Activated naive CD4-positive, alpha-beta T cell treated with anti-CD3 and anti-CD28 coated beads, Interleukin-2, amount 50 U/mL, for 24 hours (primary cell): ENCODE measurements at regions not wholly inside any gene's neighbourhood (a gene's known extent, or its start where the extent isn't known, plus 50 kb on each side); places are given as distances from the start of the nearest gene placed in this dataset.

Source experiments
- H3K27ac Mint-ChIP-seq: one replicate; pipeline ENCODE4 v1.8.0; 2021; ENCODE audit warnings: mild to moderate bottlenecking, mixed read lengths
- H3K27me3 Mint-ChIP-seq: one replicate; pipeline ENCODE4 v1.8.0; 2021; ENCODE audit warnings: mixed read lengths
- H3K36me3 Mint-ChIP-seq: one replicate; pipeline ENCODE4 v1.8.0; 2021; ENCODE audit warnings: mixed read lengths
- H3K4me1 Mint-ChIP-seq: one replicate; pipeline ENCODE4 v1.8.0; 2021; ENCODE audit warnings: mixed read lengths
- H3K4me3 Mint-ChIP-seq: one replicate; pipeline ENCODE4 v1.8.0; 2021; ENCODE audit warnings: mild to moderate bottlenecking, mixed read lengths
- H3K9me3 Mint-ChIP-seq: one replicate; pipeline ENCODE4 v1.8.0; 2021; ENCODE audit warnings: mixed read lengths

DNA sequence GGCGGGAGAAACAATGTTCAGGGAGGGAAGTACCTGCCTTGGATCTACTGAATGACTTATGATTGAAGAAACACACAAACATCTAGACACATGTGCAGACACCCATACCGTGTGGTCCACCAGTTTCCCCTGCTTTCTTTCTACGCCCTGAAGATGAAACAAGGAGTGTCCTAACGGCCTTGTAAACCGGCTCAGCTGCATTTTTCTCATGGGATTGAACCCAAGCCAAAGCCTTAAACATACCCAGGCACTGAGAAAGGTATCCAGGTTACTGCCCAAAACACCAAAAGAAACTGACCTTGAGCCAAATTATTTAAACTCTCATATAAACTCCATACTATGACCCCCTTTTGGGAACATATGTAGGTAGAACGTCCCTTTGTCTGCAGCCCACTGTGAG, 630.0 kb upstream of the RGS18 start:
- H3K36me3 Mint-ChIP-seq: no peaks in the 10 kb centered on the region
- no peak overlapping the region for H3K27ac Mint-ChIP-seq
- H3K4me1 Mint-ChIP-seq: no peaks in the 10 kb centered on the region
- no peaks in the 10 kb centered on the region for H3K9me3 Mint-ChIP-seq
- no peaks in the 10 kb centered on the region for H3K27me3 Mint-ChIP-seq
- H3K4me3 Mint-ChIP-seq: no peak overlapping the region

DNA sequence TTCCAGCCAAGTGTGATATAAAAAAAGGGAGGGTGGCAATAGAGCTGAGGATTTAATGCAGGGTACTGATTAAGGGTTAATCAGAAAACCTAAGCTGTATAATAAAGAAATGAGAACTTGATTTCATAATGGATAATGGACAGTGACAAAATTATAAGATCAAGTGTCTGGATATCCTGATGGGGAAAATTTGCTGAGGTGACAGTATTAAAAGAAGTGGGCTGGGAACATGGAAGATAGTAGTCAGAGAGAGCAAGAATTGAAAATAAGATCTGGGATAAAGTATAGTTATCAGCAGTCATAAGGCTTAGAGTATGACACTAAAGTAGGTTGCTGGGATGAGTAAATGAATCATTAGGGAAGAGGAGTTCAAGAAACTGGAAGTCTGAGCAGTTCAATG, 627.3 kb upstream of the RGS18 start:
- Mint-ChIP-seq H3K9me3 (no peaks in the 10 kb centered on the region), H3K27me3 (no peaks in the 10 kb centered on the region), H3K27ac (no peak overlapping the region), H3K4me3 (no peak overlapping the region), H3K4me1 (no peaks in the 10 kb centered on the region), H3K36me3 (no peaks in the 10 kb centered on the region)

DNA sequence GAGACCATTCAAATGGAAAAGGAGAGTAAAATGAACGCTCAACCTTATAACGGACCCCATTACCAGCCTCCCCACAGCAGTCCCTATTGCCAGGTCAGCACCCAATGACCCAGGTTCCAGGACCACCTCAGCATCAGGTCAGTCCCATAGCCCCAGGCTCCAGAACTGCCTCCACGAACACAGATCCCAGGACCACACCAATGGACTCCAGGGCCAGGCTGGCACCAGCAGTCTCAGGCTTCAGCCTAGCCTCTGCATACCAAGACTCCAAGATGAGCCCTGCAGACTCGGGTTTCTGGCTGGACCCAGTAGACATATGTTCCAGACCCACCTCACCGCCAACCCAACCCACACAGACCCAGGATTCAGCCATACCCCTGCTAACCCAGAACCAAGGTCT, 625.0 kb upstream of the RGS18 start:
- Mint-ChIP-seq H3K9me3 (peaks cover 13% of the 10 kb centered on the region), H3K27ac (no peak overlapping the region), H3K27me3 (no peaks in the 10 kb centered on the region), H3K4me3 (no peak overlapping the region), H3K36me3 (no peaks in the 10 kb centered on the region), H3K4me1 (no peaks in the 10 kb centered on the region)

DNA sequence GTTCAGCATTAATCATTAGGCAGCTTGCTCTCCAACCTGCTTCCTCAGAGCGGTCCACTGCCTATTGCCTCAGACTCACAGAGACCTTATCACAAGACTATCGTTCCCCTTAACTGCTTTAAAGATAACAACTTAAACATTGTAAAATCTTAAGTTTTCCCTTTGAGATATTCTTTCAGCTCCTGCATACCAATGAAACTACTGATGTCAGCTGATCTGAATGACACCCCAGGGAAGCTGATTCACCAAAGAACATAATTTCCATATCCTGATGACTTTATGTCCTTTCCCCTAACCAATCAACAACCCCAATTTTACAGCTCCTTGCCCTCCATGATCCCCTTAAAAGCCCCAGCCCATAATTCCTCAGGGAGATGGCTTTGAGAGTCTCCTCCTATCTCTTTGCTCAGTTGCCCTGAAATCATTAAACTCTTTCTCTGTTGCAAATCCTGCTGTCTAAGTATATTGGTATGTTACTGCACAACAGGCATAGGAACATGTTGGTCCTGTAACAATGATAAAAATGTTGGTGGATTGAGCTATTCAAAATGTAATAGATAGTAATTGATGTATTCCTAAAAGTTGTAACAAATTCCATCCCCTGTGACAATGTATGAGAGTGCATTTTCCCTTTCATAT, 621.4 kb upstream of the RGS18 start:
- Mint-ChIP-seq H3K4me1 (no peaks in the 10 kb centered on the region), H3K9me3 (peaks cover 13% of the 10 kb centered on the region), H3K36me3 (no peaks in the 10 kb centered on the region), H3K27me3 (no peaks in the 10 kb centered on the region), H3K27ac (no peak overlapping the region), H3K4me3 (no peak overlapping the region)

DNA sequence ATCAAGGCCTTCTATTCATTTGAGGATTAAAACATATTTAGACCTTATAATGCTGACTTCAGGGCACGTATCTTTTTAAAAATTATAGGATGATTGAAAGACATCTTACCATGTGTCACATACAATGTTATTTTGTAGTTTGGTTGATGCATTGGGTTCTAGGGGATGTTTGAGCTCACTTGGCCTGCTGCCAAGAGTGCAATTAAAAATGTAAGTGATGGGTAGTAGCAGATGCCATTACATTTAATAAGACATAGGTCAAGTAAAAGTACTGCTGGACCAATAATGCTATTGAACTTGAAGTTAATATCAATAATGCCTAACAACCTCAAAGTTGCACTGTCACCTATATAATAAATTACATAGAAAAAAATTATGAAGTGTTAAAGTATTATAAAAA, 616.5 kb upstream of the RGS18 start:
- no peaks in the 10 kb centered on the region for H3K27me3 Mint-ChIP-seq

DNA sequence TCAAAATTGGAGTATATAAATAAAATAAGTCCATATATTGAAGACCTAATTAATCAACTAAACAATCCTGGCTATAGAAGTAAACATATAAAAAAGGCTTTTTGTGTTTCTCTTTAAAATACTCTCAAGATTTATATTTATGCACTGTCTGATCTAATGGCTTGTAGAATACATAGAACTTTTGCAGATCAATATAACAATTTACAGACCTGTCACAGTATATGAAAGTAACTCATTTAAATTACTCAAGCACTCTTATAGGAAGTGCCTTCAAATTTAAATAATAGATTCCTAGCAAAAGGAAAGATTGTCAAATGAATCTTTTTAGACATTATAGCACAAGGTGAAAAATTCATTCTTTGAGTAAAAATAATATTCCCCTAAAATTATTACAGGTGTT, 615.8 kb upstream of the RGS18 start:
- no peak overlapping the region for H3K4me3 Mint-ChIP-seq

More for the DNA sequence above, 616.5 kb upstream of the RGS18 start:
- Mint-ChIP-seq H3K4me3 (no peak overlapping the region), H3K36me3 (no peaks in the 10 kb centered on the region), H3K4me1 (no peaks in the 10 kb centered on the region), H3K27ac (no peak overlapping the region), H3K9me3 (peaks cover 10% of the 10 kb centered on the region)

DNA sequence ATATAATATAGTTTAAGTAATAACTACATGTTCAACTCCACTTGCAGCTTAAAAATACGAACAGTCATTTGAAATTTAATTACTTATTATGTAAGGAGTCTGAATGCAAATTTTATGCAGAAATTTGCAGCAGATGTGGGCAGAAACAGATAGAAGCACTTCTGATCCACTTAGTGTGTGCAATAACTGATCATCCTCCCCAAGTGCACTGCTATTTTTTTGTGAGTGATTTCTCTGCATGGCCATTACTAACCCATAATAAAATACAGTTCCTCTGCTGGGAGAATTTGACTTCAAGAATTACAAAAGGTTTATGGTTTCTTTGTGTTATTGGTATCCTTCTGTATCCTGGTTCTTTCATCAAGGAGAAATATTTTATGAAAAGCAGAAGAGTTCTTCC, 611.5 kb upstream of the RGS18 start:
- H3K4me1 Mint-ChIP-seq: no peaks in the 10 kb centered on the region
- peaks cover 18% of the 10 kb centered on the region for H3K9me3 Mint-ChIP-seq
- no peaks in the 10 kb centered on the region for H3K36me3 Mint-ChIP-seq

More for the DNA sequence above, 615.8 kb upstream of the RGS18 start:
- Mint-ChIP-seq H3K4me1 (no peaks in the 10 kb centered on the region), H3K36me3 (no peaks in the 10 kb centered on the region), H3K27ac (no peak overlapping the region), H3K27me3 (no peaks in the 10 kb centered on the region), H3K9me3 (peaks cover 5% of the 10 kb centered on the region)

DNA sequence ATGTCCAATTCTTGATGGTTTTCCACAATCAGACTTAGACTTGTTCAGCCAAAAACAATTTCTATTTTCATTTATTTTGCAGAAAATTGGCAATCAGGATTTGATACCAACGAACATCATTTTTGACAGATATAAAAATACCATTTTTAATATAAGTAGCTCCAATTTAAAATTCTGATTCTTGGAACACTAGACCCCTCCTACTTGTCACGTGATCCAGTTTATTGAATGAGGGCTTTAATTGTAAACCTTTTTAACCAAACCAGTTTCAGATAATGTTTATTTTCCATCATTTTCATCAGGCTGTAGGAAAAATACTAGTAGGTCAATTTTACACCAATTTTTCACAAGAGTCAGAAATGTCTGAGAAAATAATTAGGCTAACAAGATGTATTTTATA, 607.2 kb upstream of the RGS18 start:
- H3K4me3 Mint-ChIP-seq: no peak overlapping the region
- no peaks in the 10 kb centered on the region for H3K36me3 Mint-ChIP-seq
- no peaks in the 10 kb centered on the region for H3K27me3 Mint-ChIP-seq
- no peak overlapping the region for H3K27ac Mint-ChIP-seq
- no peaks in the 10 kb centered on the region for H3K4me1 Mint-ChIP-seq
- H3K9me3 Mint-ChIP-seq: peaks cover 27% of the 10 kb centered on the region

More for the DNA sequence above, 611.5 kb upstream of the RGS18 start:
- Mint-ChIP-seq H3K27ac (no peak overlapping the region), H3K4me3 (no peak overlapping the region), H3K27me3 (no peaks in the 10 kb centered on the region)

DNA sequence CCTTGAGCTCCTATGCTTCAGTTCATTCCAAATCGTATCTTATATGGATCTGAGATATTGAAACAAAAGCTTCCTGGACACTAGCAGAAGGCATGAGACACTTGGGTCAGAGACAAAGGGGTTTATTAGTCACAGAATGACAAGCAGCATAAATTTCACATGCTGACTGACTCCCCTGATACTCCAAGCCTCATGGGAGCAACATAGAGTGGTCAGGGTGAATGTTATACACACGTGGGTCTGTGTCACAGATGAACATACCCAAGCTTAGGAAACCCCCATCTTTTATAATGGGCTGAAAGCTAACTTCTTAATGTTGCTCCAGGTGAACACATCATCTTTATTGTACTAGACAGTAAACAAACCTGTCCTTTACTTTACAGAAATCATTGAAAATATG, 599.9 kb upstream of the RGS18 start:
- H3K27ac Mint-ChIP-seq: no peak overlapping the region
- H3K4me1 Mint-ChIP-seq: no peaks in the 10 kb centered on the region
- peaks cover under 1% of the 10 kb centered on the region for H3K9me3 Mint-ChIP-seq
- no peak overlapping the region for H3K4me3 Mint-ChIP-seq
- no peaks in the 10 kb centered on the region for H3K27me3 Mint-ChIP-seq
- no peaks in the 10 kb centered on the region for H3K36me3 Mint-ChIP-seq

DNA sequence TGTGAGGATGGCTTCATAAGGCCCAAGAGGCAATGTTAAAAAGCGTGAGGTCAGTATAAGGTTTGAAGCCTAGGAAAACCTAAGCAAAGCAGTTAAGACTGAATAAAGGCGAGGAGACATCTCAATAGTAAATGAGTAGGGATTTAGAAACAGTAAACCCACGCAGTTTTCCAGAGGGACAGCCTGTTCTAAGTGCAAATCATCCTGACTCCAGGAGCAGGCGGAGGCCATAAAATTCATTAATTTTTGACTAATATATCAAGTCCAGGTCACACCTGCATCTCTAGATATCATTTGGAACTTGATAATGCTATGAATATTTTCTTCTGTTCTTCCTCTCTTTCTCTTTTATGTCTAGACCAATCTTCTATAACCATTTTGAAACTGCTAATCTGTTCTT, 597.0 kb upstream of the RGS18 start:
- H3K9me3 Mint-ChIP-seq: no peaks in the 10 kb centered on the region
- no peak overlapping the region for H3K27ac Mint-ChIP-seq
- no peaks in the 10 kb centered on the region for H3K4me1 Mint-ChIP-seq
- no peak overlapping the region for H3K4me3 Mint-ChIP-seq
- H3K36me3 Mint-ChIP-seq: no peaks in the 10 kb centered on the region
- no peaks in the 10 kb centered on the region for H3K27me3 Mint-ChIP-seq

DNA sequence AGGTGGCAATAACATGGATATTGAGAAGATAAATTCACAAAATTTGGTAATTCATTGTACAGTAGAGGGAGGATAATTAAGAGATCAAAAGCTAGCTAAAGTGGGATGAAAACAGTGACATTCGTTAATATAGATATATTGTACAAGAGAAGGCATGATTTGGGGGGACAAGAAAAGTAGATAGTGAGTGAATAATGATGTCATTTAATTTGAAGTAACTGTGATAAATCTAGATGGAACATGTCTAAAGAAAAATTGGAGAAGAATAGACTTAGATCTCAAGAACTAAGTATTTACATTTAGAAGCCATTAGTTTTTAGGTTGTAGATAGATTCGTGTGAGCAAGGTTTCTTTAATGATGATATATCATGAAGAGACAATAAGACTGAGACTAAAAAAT, 594.0 kb upstream of the RGS18 start:
- H3K36me3 Mint-ChIP-seq: no peaks in the 10 kb centered on the region

DNA sequence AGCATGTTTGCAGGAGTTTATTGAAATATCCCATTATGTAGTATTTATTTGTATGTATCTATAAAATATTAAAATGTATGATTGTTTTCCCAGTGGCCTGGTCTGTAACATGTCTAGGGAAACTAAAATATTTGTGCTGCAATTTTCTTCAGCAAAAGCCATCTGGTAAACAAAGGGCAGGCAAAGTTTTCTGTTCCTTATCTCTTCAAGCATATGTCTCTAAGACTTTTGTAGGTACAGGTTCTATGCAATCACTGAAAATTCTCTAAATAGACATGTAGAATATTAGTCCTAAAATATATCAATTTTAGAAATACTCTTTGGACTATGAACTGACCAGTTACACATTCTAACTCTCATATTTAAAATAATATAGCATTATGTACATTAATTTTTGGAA, 585.8 kb upstream of the RGS18 start:
- peaks cover 8% of the 10 kb centered on the region for H3K9me3 Mint-ChIP-seq
- H3K27me3 Mint-ChIP-seq: no peaks in the 10 kb centered on the region
- H3K27ac Mint-ChIP-seq: no peak overlapping the region
- no peak overlapping the region for H3K4me3 Mint-ChIP-seq
- no peaks in the 10 kb centered on the region for H3K4me1 Mint-ChIP-seq
- H3K36me3 Mint-ChIP-seq: no peaks in the 10 kb centered on the region

More for the DNA sequence above, 594.0 kb upstream of the RGS18 start:
- no peaks in the 10 kb centered on the region for H3K4me1 Mint-ChIP-seq
- H3K9me3 Mint-ChIP-seq: no peaks in the 10 kb centered on the region
- no peak overlapping the region for H3K27ac Mint-ChIP-seq
- H3K4me3 Mint-ChIP-seq: no peak overlapping the region
- H3K27me3 Mint-ChIP-seq: no peaks in the 10 kb centered on the region

DNA sequence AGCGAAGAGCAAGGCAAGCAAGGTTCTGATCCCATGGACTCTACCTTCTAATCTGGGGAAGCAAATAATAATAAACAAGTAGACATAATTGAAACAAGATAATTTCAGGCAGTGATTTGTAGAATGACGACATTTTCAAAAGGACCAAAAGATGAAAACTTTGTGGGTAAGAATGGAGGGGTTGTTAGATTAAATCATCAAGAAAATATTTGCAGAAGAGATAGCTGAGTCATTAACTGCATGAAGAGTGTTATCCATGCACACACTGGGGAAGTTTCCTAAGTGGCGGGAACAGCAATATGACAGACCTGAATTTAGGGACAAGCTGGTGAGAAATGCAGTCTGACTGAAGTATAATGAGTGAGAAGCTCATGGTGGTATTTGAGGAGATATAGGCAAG, 583.1 kb upstream of the RGS18 start:
- H3K4me3 Mint-ChIP-seq: no peak overlapping the region
- no peaks in the 10 kb centered on the region for H3K27me3 Mint-ChIP-seq

DNA sequence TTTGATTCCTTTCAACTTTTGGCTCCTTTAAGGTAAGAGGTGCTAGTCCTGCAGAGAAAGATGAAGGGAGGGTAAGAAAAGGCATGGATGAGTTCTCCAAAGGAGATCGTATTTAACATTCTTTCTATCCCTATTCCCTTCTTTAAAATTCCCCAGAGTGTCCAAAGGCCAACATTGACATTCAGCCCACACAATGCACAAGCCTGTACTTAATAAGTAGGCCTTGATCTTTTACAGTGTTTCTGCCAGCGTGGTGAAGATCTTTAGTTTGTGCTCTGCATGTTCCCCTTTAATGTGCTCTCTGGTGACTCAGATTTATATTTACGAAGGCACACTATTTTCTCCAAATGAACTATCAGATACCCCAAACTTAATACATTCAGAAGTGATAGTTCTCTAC, 582.5 kb upstream of the RGS18 start:
- Mint-ChIP-seq H3K9me3 (peaks cover 15% of the 10 kb centered on the region), H3K4me3 (no peak overlapping the region), H3K27ac (no peak overlapping the region), H3K36me3 (no peaks in the 10 kb centered on the region), H3K27me3 (no peaks in the 10 kb centered on the region), H3K4me1 (no peaks in the 10 kb centered on the region)

More for the DNA sequence above, 583.1 kb upstream of the RGS18 start:
- no peak overlapping the region for H3K27ac Mint-ChIP-seq
- H3K36me3 Mint-ChIP-seq: no peaks in the 10 kb centered on the region
- no peaks in the 10 kb centered on the region for H3K4me1 Mint-ChIP-seq
- H3K9me3 Mint-ChIP-seq: peaks cover 16% of the 10 kb centered on the region

DNA sequence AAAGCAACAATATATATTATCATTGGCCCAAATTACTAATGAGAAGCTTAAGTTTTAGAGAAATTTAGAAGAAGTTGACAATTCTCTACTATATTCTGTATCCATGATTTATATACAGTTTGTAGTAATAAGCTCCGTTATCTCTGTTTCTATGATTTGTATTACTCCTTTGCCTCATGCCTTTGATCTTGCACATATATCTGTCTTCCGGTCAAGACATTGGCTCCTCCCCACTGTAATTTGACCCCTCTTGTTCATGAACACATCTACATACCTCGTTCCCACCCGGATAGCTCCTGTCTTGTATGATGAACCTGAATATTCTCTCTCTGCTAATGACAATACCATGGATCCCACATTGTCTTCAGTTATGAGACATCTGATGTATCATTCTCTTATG, 581.0 kb upstream of the RGS18 start:
- Mint-ChIP-seq H3K4me3 (no peak overlapping the region), H3K36me3 (no peaks in the 10 kb centered on the region), H3K27me3 (no peaks in the 10 kb centered on the region), H3K9me3 (peaks cover 15% of the 10 kb centered on the region), H3K4me1 (no peaks in the 10 kb centered on the region), H3K27ac (no peak overlapping the region)

DNA sequence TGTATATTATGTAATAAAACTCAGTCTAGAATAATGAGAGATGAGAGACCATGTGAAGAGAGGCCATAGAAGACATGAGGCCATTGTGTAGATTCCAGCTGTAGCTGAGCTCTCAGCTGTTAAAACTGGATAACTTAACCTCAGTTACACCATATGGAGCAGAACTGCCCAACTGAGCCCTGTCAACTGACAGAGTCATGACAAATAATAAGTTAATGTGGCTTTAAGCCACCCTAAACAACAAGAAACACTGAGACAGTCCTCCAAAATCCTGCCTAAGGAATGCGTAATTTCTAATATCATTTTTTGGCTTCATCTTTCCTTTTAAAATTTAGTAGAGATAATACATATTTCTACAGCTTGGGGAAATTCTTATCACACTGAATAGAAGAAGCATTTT, 580.0 kb upstream of the RGS18 start:
- H3K36me3 Mint-ChIP-seq: no peaks in the 10 kb centered on the region
- H3K27ac Mint-ChIP-seq: no peak overlapping the region
- no peaks in the 10 kb centered on the region for H3K4me1 Mint-ChIP-seq
- peaks cover 15% of the 10 kb centered on the region for H3K9me3 Mint-ChIP-seq
- no peak overlapping the region for H3K4me3 Mint-ChIP-seq
- H3K27me3 Mint-ChIP-seq: no peaks in the 10 kb centered on the region

DNA sequence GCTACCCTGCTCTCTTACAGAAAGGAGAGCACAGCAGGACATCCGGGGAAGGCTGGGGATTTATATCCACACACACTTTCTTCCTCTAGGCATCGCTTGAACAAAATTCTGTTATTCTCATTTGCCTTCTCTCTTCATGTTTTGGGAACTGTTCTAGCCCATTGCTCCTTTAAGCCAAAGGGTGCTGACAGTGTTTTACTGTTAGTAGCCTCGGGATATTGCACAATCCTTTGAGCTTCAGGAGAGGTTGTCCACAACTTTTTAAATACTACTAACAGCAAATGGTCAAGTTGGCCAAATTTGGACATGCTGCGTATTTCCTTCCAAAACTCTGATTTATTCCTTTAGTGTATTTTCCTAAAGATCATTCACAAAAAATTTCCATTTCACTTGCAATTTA, 579.2 kb upstream of the RGS18 start:
- Mint-ChIP-seq H3K9me3 (peaks cover 17% of the 10 kb centered on the region), H3K4me1 (no peaks in the 10 kb centered on the region), H3K36me3 (no peaks in the 10 kb centered on the region), H3K27me3 (no peaks in the 10 kb centered on the region), H3K4me3 (no peak overlapping the region), H3K27ac (no peak overlapping the region)
